ENCODE measurements at regions not wholly inside any gene's neighbourhood (a gene's known extent, or its start where the extent isn't known, plus 50 kb on each side); places are given as distances from the start of the nearest gene placed in this dataset.

DNA sequence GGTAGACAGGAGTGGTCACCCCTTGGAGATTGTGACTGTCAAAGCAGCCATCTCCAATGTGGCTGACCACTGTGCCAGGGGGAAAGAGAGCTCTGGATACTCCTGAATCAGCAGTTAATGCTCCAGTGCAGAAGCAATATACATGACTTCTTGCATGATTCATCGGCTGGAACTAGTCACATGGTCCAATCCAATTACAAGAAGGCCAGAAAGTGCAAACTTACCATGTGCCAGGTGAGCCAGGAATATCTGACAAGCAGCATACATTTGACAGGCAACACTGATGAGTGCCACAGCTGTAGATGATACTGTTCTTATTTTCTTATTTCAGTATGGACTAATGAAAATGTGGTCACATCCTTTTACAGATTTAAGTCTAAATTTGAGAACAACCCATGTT lies 440.0 kb upstream of the MPDZ start:
- no peak for TF ChIP-seq TEAD4 (IDR thresholded peaks at IDR 0.05)
- TF ChIP-seq EP300 (IDR thresholded peaks at IDR 0.05; ENCODE audit: borderline replicate concordance): no peak
- no peak for TF ChIP-seq FOXM1 (IDR thresholded peaks at IDR 0.05; ENCODE audit: borderline replicate concordance, low read depth)
- TF ChIP-seq, protein P1, sequence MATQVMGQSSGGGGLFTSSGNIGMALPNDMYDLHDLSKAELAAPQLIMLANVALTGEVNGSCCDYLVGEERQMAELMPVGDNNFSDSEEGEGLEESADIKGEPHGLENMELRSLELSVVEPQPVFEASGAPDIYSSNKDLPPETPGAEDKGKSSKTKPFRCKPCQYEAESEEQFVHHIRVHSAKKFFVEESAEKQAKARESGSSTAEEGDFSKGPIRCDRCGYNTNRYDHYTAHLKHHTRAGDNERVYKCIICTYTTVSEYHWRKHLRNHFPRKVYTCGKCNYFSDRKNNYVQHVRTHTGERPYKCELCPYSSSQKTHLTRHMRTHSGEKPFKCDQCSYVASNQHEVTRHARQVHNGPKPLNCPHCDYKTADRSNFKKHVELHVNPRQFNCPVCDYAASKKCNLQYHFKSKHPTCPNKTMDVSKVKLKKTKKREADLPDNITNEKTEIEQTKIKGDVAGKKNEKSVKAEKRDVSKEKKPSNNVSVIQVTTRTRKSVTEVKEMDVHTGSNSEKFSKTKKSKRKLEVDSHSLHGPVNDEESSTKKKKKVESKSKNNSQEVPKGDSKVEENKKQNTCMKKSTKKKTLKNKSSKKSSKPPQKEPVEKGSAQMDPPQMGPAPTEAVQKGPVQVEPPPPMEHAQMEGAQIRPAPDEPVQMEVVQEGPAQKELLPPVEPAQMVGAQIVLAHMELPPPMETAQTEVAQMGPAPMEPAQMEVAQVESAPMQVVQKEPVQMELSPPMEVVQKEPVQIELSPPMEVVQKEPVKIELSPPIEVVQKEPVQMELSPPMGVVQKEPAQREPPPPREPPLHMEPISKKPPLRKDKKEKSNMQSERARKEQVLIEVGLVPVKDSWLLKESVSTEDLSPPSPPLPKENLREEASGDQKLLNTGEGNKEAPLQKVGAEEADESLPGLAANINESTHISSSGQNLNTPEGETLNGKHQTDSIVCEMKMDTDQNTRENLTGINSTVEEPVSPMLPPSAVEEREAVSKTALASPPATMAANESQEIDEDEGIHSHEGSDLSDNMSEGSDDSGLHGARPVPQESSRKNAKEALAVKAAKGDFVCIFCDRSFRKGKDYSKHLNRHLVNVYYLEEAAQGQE (IDR thresholded peaks at IDR 0.05; ENCODE audit: low read depth): no peak
- TF ChIP-seq CREB1 (IDR thresholded peaks at IDR 0.05; ENCODE audit: low read depth): no peak
- no peak for TF ChIP-seq NFIC (IDR thresholded peaks at IDR 0.05)
- no peak for TF ChIP-seq YY1 (IDR thresholded peaks at IDR 0.05; ENCODE audit: low read depth)
- peak; percentile 73 for TF ChIP-seq USF1 (IDR thresholded peaks at IDR 0.05)
- TF ChIP-seq TAF1 (IDR thresholded peaks at IDR 0.05; ENCODE audit: low read depth): no peak
- TF ChIP-seq CEBPB (IDR thresholded peaks at IDR 0.05): no peak
- no peak for TF ChIP-seq EGR1 (IDR thresholded peaks at IDR 0.05)
- TF ChIP-seq MAX (IDR thresholded peaks at IDR 0.05): peak; percentile 88
- no peak for TF ChIP-seq TCF12 (IDR thresholded peaks at IDR 0.05; ENCODE audit: low read depth)
- TF ChIP-seq RAD21 (IDR thresholded peaks at IDR 0.05; ENCODE audit: low read depth): no peak
- no peak for TF ChIP-seq ZBTB7A (IDR thresholded peaks at IDR 0.05; ENCODE audit: low read depth)

GRCh38 chr9:13718539-13718938 lies 439.0 kb upstream of the MPDZ start:
- TF ChIP-seq, protein P1 (IDR thresholded peaks at IDR 0.05; ENCODE audit: low read depth): no peak
- TF ChIP-seq EP300 (IDR thresholded peaks at IDR 0.05; ENCODE audit: borderline replicate concordance) (no peak), NFIC (IDR thresholded peaks at IDR 0.05) (no peak), TAF1 (IDR thresholded peaks at IDR 0.05; ENCODE audit: low read depth) (no peak), MAX (IDR thresholded peaks at IDR 0.05) (no peak), CREB1 (IDR thresholded peaks at IDR 0.05; ENCODE audit: low read depth) (no peak), USF1 (IDR thresholded peaks at IDR 0.05) (no peak)

DNA sequence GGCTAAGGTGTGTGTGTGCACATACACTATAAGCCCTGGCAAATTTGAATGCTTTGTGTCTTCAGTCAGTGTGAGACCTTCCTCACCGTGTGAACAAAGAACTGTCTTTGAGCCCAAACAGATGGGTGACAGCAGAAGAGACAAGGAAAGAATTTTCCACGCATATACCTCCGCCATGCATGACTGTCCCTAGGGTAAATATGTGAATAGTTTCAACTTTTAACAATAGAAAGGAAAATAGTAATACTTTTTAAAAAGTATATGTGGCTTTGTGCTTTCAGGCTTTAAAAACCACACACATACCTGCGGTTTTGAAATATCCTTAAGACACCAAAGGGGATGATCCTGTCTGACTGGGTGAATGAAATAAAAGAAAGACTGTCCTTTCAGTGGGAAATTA lies 438.6 kb upstream of the MPDZ start:
- TF ChIP-seq CREB1 (IDR thresholded peaks at IDR 0.05; ENCODE audit: low read depth): no peak
- no peak for TF ChIP-seq CEBPB (IDR thresholded peaks at IDR 0.05)
- TF ChIP-seq USF1 (IDR thresholded peaks at IDR 0.05): no peak
- TF ChIP-seq EGR1 (IDR thresholded peaks at IDR 0.05): no peak
- peak; percentile 79 for TF ChIP-seq FOXM1 (IDR thresholded peaks at IDR 0.05; ENCODE audit: borderline replicate concordance, low read depth)
- no peak for TF ChIP-seq RAD21 (IDR thresholded peaks at IDR 0.05; ENCODE audit: low read depth)
- TF ChIP-seq TEAD4 (IDR thresholded peaks at IDR 0.05): peak; percentile 62; the same call in 1 of the 2 replicates
- TF ChIP-seq YY1 (IDR thresholded peaks at IDR 0.05; ENCODE audit: low read depth): no peak
- TF ChIP-seq TCF12 (IDR thresholded peaks at IDR 0.05; ENCODE audit: low read depth): peak; percentile 77
- TF ChIP-seq EP300 (IDR thresholded peaks at IDR 0.05; ENCODE audit: borderline replicate concordance): peak; percentile 77
- peak; percentile 45 for TF ChIP-seq NFIC (IDR thresholded peaks at IDR 0.05)
- no peak for TF ChIP-seq TAF1 (IDR thresholded peaks at IDR 0.05; ENCODE audit: low read depth)
- TF ChIP-seq MAX (IDR thresholded peaks at IDR 0.05): no peak
- TF ChIP-seq, protein P1 (IDR thresholded peaks at IDR 0.05; ENCODE audit: low read depth): no peak
- no peak for TF ChIP-seq ZBTB7A (IDR thresholded peaks at IDR 0.05; ENCODE audit: low read depth)
